Activated gamma-delta T cell treated with anti-CD3 and anti-CD28 coated beads, Interleukin-2, amount 50 U/mL, for 16 hours (primary cell): ENCODE measurements at regions not wholly inside any gene's neighbourhood (a gene's known extent, or its start where the extent isn't known, plus 50 kb on each side); places are given as distances from the start of the nearest gene placed in this dataset.
"Not testable (repeated sequence)": the region's sequence is repeated elsewhere in the genome, so short reads cannot be mapped to it uniquely, and the experiment has no call there.

ENCODE experiments used
- DNase-seq: peaks from one replicate; pipeline ENCODE4 v3.0.0-alpha.2; 2020; ENCODE audit warnings: low read depth

DNA sequence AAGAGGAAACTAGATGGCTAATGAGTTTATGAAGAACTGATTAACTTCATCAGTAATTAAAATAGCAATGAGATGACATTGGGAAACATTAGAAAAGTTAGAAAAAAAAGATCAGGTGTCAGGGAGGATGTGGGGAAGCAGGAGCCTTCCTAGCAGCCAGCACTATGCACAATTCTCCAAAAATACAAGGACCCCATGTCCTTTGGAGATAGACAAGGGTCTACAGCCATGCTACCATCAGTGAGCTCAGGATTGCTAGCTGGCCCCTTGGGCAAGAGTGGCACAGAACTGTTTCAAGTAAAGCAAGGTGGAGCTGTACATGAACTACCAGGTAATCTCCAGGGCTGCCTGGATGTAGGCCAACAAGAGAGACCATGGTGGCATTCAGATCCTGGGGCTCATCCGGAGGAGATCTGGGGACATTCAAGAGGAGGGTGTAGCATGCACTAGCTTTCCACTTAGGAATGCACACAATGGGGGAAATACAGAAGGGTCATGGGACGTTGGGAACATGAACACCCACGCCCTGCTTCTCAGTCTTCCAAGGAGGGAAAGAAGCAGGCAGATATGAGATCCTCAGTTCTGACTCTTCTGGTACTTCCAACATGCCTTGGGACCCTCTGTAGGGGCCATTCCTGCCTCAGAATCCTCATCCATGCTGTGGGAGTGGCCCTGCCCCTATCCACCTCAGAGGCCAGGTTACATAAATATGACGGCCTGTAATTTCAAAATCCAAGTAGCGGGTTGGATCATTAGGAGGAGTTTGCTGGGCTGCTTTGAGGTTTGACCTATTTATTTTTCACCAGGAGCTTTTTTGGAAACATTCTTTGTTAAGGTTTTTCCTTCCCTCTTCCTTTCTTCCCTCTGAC is 82.2 kb upstream of the HABP2 start:
- DNase-seq = no peak

DNA sequence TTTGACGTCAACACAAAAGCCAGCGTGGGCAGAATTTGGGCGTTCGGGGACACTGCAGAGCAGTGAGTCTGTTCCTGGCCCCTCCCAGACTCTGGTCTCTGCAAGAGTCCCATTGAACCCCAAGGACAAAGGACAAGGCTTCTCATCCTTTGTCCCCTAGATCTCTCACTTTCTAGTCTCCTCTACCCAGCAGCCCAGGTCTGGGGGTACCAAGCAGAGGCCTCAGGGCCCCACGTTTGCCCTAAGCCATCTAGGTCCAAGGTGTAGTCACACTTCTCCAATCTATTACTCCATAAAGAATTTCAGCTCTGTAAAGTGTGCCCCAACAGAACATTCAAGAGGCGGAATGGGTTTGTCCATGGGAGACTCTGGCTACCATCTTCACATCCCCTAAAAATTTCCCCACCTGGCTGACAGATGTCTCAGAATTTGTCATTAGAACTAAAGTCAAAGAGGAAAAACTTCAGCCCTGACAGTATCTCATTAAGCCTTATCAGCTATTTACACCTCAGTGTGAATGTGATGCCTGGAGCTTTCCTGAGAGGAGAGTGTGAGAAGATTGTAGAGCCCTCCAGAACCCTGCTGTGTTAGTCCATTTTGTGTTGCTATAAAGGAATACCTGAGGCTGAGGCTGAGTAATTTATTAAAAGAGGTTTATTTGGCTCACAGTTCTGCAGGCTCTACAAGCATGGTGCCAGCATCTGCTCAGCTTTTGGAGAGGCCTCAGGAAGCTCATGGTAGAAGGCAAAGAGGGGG is 81.4 kb upstream of the HABP2 start:
- DNase-seq = no peak

DNA sequence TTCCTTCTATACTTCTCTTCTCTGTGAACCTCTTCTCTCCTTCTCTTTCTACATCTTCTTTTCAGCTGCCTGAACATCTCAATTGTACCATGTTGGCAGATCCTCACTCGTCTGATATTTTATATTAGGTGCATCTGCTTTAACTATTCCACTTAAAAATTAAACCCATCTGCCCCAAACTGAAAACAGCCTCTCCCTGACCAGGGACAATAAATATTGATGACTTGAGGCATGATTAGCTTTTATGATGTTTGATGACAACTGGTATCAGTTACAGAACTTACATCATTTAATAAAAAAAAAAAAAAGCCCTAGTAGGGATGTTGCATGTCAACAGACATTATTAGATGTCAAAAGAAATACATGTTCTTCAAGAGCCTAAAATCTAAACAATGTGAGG is 79.8 kb upstream of the HABP2 start:
- DNase-seq = no peak

- DNase-seq = no peak
Observed at GRCh38 chr10:113473851-113474250, 79.0 kb upstream of the HABP2 start.

DNA sequence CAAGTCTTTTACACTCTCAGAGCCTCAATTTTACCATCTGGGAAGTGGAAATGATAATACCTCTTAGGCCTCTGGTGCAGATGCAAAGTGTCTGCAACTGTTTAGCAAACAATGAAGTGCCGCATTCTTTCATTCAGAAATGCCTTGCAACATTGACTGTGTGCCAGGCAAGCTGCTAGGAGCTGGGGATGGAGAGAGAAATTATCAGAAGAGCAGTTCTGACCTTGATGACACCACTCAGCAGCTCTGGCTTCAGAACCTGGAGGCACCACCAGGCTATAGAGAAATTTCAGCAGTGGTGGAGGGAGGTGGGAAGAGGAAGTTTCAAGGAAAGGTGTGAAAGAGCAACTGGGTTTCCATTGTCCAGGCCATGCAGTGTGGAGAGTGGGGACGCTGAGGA is 78.1 kb upstream of the HABP2 start:
- no peak for DNase-seq

- no peak for DNase-seq
Observed at GRCh38 chr10:113475381-113475807, 77.5 kb upstream of the HABP2 start.

GRCh38 chr10:113476191-113476590 is 76.7 kb upstream of the HABP2 start:
- DNase-seq = no peak

DNA sequence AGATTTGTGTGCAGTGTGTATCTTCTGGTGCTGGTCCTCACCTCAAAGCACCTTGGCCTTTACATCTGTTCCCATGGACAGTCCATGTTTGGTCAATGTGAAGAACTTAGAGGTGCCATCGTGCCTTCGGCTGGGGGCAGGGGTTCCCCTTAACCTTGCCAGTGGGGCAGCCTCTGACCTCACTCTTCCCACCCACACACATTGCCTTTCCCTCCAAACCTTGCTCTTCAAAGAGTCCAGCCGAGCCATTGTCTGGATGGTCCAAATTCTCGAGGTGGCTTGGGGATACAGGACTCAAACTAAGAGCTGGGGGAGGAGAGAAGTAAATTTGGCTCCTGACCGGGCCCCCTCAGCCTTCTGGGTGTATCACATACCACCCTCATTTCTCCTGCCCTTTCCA is 76.2 kb upstream of the HABP2 start:
- DNase-seq = no peak

DNA sequence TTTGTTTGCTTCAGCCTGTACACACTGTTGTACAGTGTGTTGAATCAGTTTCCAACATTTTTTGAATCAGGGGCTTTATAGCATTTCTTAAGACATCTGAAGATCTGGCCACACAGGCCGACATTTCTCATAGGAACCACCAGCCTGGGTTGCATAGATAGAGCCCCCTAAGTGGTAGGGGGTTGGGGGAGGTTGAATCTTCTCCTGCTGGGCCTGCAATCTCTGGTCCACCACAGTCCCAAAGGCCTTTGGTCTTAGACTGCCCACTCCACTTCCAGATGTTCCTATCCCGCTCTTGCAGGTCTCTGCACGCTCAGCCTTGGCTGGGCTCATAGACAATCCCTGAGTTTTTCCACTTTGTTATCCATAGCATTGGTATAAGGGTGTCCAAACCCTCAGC is 75.4 kb upstream of the HABP2 start:
- no peak for DNase-seq

GRCh38 chr10:113479346-113480080 is 73.3 kb upstream of the HABP2 start:
- DNase-seq = no peak

DNA sequence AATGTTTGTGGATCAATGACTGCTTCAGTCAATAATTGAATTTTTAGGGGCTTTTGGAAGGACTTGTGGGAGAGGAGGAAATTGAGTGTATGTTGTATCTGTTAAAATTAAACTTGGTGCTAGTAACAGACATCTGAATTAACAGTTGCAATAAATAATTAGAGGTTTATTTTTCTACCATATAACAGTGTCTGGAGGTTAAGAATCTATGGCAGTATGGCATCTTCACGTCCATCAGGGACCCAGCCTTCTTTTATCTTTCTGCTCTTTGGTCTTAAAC is 72.8 kb upstream of the HABP2 start:
- DNase-seq = no peak

GRCh38 chr10:113480851-113481502 is 71.9 kb upstream of the HABP2 start:
- no peak for DNase-seq

- no peak for DNase-seq
Observed at GRCh38 chr10:113484487-113484886, 68.4 kb upstream of the HABP2 start.

DNA sequence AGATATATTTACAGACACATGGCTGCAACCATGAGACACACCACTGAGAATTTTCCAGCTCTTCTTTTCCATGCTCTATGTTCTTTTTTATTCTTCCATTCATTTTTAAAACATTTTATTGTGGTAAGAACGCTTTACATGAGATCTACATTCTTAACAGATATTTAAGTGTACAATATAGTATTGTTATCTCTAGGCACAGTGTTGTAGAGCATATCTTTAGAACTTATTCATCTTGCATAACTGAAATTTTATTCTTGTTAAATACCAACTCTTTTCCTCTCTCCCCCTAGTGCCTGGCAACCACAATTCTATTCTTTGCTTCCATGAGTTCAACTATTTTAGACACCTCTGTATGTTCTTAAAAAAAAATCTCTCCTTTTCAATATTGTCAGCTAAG is 67.1 kb upstream of the HABP2 start:
- no peak for DNase-seq

- no peak for DNase-seq
Observed at GRCh38 chr10:113486531-113486930, 66.3 kb upstream of the HABP2 start.

- DNase-seq = no peak
Observed at GRCh38 chr10:113487154-113487553, 65.7 kb upstream of the HABP2 start.

- DNase-seq = no peak
Observed at GRCh38 chr10:113488186-113488585, 64.7 kb upstream of the HABP2 start.

GRCh38 chr10:113489522-113489921 is 63.3 kb upstream of the HABP2 start:
- DNase-seq = not testable (repeated sequence)

GRCh38 chr10:113491967-113492565 is 60.8 kb upstream of the HABP2 start:
- DNase-seq = no peak

- DNase-seq = no peak
Observed at GRCh38 chr10:113493195-113493594, 59.7 kb upstream of the HABP2 start.

- DNase-seq = no peak
Observed at GRCh38 chr10:113493882-113494301, 59.0 kb upstream of the HABP2 start.

GRCh38 chr10:113494761-113495160 is 58.1 kb upstream of the HABP2 start:
- no peak for DNase-seq
